ENCODE measurements at regions not wholly inside any gene's neighbourhood (a gene's known extent, or its start where the extent isn't known, plus 50 kb on each side); places are given as distances from the start of the nearest gene placed in this dataset.

DNA sequence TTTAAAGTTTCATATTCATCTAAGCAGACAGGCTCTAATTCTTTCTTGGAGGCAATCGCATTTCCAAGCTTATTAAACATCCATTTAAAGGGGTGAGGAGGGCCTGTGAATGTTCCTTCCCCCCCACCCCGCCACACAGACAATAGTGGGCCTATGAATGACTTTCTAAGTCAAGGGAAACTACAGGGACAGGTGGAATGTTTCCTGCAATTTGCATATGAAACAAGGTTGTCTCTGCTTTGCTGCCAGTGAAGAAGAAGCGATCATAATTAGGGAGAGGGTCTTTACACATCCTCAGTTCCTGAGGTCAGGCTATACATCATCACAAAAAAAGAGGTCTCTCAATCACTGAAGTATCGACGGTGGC lies 127.9 kb upstream of the OPCML start:
- 64% methylated on average over 5 of the region's 5 CpGs for WGBS
- DNase-seq (ENCODE audit: low spot score in 2 of 2), result no peak
- H3K36me3 ChIP-seq, result no peaks in the 10 kb centered on the region
- no peak overlapping the region for H3K4me3 ChIP-seq
- H3K9me3 ChIP-seq, result no peaks in the 10 kb centered on the region
- H3K27me3 ChIP-seq, result no peaks in the 10 kb centered on the region
- no peaks in the 10 kb centered on the region for H3K4me1 ChIP-seq
- no peak for TF ChIP-seq EP300 (IDR thresholded peaks at IDR 0.05)
- TF ChIP-seq POLR2AphosphoS5 (IDR thresholded peaks at IDR 0.05), result no peak
- no peak for TF ChIP-seq POLR2A (IDR thresholded peaks at IDR 0.05)
- TF ChIP-seq, protein P1, sequence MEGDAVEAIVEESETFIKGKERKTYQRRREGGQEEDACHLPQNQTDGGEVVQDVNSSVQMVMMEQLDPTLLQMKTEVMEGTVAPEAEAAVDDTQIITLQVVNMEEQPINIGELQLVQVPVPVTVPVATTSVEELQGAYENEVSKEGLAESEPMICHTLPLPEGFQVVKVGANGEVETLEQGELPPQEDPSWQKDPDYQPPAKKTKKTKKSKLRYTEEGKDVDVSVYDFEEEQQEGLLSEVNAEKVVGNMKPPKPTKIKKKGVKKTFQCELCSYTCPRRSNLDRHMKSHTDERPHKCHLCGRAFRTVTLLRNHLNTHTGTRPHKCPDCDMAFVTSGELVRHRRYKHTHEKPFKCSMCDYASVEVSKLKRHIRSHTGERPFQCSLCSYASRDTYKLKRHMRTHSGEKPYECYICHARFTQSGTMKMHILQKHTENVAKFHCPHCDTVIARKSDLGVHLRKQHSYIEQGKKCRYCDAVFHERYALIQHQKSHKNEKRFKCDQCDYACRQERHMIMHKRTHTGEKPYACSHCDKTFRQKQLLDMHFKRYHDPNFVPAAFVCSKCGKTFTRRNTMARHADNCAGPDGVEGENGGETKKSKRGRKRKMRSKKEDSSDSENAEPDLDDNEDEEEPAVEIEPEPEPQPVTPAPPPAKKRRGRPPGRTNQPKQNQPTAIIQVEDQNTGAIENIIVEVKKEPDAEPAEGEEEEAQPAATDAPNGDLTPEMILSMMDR (IDR thresholded peaks at IDR 0.05), result no peak
- no peak overlapping the region for H3K27ac ChIP-seq

DNA sequence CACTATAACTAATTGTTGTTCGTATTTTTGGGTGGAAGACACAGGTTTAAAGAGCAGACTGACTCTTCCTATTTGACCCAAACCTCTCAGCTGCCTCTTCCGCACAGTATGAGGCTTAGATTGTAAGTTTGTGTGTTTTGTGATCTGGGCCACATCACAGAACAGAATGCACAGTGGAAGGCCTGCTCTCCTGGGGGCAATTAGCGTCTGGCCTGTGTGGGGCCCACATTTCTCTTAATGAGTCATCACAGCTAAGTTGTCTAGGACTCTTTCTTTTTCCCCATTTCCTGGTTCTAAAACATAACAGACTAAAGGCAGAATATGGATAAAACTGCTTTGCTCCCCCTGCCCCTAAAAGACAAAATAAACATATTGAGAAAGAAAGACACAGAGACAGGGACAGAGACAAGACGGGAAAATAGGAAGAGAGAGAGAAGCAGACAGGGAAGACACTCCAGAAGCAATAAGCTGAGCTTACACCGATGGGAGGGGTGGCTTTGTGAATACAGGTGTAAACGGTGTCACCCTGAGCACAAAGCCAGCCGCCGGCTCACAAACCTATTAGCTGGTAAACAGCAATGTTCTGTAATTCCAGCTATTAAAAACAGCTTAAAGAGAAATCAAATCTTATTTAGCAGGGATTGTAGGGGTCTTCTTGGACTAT lies 127.4 kb upstream of the OPCML start:
- no peaks in the 10 kb centered on the region for H3K27me3 ChIP-seq
- H3K36me3 ChIP-seq, result no peaks in the 10 kb centered on the region
- DNase-seq (ENCODE audit: low spot score in 2 of 2), result no peak
- no peaks in the 10 kb centered on the region for H3K9me3 ChIP-seq
- TF ChIP-seq EP300 (IDR thresholded peaks at IDR 0.05), result no peak
- TF ChIP-seq, protein P1 (IDR thresholded peaks at IDR 0.05), result no peak
- H3K4me3 ChIP-seq, result no peak overlapping the region
- no peaks in the 10 kb centered on the region for H3K4me1 ChIP-seq
- H3K27ac ChIP-seq, result no peak overlapping the region
- 45% methylated on average over 8 of the region's 8 CpGs for WGBS

DNA sequence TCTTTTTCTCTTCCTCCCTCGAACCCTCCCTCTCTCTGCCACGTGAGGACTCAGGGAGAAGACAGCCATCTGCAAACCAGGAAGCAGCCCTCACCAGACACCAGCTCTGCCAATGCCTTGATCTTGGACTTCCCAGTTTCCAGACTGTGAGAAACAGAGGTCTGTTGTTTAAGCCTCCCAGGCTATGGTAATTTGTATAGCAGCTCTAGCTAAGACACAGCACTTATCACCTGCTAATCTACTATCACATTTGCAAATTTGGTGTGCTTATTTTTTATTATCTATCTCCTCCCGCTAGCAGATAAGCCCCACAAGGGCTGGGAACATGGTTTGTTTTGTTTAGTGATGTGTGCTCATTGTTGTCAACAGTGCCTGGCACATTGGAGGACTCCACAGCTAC lies 124.8 kb upstream of the OPCML start:
- Histone ChIP-seq H3K36me3 (no peaks in the 10 kb centered on the region), H3K4me3 (no peak overlapping the region), H3K9me3 (no peaks in the 10 kb centered on the region), H3K27me3 (peaks cover 5% of the 10 kb centered on the region), H3K27ac (no peak overlapping the region), H3K4me1 (no peaks in the 10 kb centered on the region)
- no peak for DNase-seq (ENCODE audit: low spot score in 2 of 2)
- TF ChIP-seq, protein P1 (IDR thresholded peaks at IDR 0.05), result no peak
- no peak for TF ChIP-seq POLR2AphosphoS5 (IDR thresholded peaks at IDR 0.05)
- no peak for TF ChIP-seq EP300 (IDR thresholded peaks at IDR 0.05)
- TF ChIP-seq POLR2A (IDR thresholded peaks at IDR 0.05), result no peak
- 64% methylated on average over 3 of the region's 3 CpGs for WGBS

DNA sequence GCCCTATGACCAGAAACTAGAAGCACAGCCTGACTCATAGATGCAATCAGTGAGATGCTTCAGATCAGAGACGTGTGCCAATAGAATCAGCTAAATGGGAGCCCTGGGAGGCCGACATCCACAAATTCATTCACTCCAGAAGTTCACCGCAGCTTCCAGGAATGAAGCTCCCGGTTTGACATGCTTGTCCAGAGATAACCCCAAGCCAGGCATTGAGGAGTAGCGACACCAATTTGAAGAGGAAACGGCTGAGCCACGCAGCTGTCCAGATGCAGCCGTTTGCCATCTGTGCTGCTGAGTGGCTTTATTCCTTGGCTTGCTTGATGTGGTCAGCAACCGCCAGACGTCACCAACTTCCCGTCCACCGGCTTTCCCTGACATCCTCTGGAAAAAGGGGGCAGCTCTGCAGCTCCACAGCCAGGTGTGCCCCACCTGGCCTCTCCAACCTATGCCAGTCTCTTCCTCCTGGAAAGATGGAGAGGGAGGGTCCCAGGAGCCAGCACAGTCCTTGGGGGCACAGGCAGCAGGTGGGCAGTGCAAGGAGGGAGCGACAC lies 123.9 kb upstream of the OPCML start:
- Histone ChIP-seq H3K36me3 (no peaks in the 10 kb centered on the region), H3K27me3 (peaks cover 5% of the 10 kb centered on the region), H3K4me1 (no peaks in the 10 kb centered on the region), H3K27ac (no peak overlapping the region), H3K4me3 (no peak overlapping the region), H3K9me3 (no peaks in the 10 kb centered on the region)
- DNase-seq (ENCODE audit: low spot score in 2 of 2), result no peak
- TF ChIP-seq, protein P1 (IDR thresholded peaks at IDR 0.05), result no peak
- TF ChIP-seq POLR2A (IDR thresholded peaks at IDR 0.05) (no peak), POLR2AphosphoS5 (IDR thresholded peaks at IDR 0.05) (no peak)
- WGBS, result 64% methylated on average over 13 of the region's 13 CpGs

DNA sequence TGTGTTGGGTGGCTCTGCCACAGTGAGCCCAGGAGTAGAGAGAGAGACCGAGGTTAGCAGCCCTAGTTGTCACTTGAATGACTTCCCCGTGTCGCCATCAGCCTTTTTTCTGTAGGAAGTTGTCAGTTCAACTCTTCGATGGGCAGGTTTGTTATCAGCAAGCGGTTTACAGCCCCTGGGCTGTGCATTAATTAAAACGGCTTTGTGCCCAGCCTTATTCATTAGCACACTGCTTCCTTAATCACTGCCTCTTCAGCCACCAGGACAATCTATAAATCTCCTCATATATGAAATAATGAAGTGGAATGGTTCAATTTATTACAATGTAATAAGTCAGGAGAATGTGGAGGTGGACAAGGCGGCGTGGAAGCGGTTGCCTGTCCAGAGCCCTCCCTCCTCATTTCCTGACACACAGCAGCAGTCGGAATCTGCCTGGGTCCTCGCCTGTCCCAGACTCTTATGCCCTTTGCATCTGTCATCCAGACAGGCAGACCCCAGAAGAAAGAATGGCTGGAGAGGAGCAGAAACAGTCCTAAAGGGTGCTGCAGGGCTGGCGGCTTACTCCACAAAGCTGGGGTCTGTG lies 122.4 kb upstream of the OPCML start:
- Histone ChIP-seq H3K27ac (no peak overlapping the region), H3K36me3 (no peaks in the 10 kb centered on the region), H3K9me3 (no peaks in the 10 kb centered on the region), H3K4me3 (no peak overlapping the region), H3K27me3 (peaks cover 5% of the 10 kb centered on the region), H3K4me1 (no peaks in the 10 kb centered on the region)
- no peak for TF ChIP-seq POLR2AphosphoS5 (IDR thresholded peaks at IDR 0.05)
- no peak for TF ChIP-seq EP300 (IDR thresholded peaks at IDR 0.05)
- no peak for TF ChIP-seq POLR2A (IDR thresholded peaks at IDR 0.05)
- TF ChIP-seq, protein P1 (IDR thresholded peaks at IDR 0.05), result no peak
- 70% methylated on average over 12 of the region's 12 CpGs for WGBS
- no peak for DNase-seq (ENCODE audit: low spot score in 2 of 2)

Data from suprapubic skin (tissue), 4 donors.